ENCODE measurements at regions not wholly inside any gene's neighbourhood (a gene's known extent, or its start where the extent isn't known, plus 50 kb on each side); places are given as distances from the start of the nearest gene placed in this dataset.
"Not testable (repeated sequence)": the region's sequence is repeated elsewhere in the genome, so short reads cannot be mapped to it uniquely, and the experiment has no call there.

DNA sequence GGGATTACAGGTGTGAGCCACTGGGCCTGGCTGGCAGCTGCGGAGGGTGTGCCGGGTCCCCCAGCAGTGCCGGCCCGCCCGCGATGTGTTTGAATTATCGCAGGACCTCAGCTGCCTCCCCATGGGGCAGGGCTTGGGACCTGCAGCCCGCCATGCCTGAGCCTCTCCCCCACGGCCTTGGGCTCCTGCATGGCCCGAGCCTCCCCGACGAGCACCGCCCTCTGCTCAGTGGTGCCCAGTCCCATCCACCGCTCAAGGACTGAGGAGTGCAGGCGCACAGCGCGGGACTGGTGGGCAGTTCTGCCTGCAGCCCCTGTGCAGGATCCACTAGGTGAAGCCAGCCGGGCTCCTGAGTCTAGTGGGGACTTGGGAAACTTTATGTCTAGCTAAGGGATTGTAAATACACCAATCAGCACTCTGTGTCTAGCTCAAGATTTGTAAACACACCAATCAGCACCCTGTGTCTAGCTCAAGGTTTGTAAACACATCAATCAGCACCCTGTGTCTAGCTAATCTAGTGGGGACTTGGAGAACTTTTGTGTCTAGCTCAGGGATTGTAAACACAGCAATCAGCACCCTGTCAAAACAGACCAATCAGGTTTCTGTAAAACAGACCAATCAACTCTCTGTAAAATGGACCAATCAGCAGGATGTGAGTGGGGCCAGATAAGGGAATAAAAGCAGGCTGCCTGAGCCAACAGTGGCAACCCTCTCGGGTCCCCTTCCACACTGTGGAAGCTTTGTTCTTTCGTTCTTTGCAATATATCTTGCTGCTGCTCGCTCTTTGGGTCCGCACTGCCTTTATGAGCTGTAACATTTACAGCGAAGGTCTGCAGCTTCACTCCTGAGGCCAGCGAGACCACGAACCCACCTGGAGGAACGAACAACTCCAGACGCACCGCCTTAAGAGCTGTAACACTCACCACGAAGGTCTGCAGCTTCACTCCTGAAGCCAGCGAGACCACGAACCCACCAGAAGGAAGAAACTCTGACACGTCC, 287.8 kb downstream of the ALG10 start:
- DNase-seq: not testable (repeated sequence)

DNA sequence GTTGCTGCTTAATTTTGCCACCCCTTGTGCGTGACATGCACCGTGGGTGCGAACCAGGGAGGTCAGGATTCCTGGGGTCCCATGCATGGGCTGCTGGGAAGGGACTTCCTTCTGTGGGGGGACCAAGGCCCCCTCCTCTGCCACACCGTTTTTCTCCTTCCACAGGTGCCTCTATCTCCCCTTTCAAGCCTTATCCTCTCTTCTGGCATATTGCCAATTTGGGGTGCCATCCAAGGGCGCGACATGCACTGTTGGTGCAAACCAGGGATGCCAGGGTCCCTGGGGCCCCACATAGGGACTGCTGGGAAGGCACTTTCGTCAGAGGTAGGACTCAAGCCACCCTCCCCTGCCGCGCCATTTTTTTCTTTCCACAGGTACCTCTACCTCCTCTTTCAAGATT, 289.0 kb downstream of the ALG10 start:
- DNase-seq: no peak

DNA sequence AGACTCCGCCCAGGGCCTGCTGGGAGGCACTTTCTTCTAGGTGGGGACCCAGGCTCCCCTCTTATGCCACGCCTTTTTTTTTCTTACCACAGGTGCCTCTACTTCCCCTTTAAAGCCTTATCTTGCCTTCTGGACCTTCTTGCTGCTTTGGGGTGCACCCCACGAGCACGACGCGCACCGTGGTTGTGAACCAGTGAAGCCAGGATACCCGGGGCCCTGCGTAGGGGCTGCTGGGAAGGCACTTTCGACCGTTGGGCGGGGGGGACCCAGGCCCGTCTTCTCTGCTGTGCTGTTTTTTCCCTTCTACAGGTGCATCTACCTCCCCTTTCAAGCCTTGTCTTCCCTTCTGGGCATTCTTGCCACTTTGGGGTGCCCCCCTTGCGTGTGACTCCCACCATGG, 305.4 kb downstream of the ALG10 start:
- DNase-seq: no peak

DNA sequence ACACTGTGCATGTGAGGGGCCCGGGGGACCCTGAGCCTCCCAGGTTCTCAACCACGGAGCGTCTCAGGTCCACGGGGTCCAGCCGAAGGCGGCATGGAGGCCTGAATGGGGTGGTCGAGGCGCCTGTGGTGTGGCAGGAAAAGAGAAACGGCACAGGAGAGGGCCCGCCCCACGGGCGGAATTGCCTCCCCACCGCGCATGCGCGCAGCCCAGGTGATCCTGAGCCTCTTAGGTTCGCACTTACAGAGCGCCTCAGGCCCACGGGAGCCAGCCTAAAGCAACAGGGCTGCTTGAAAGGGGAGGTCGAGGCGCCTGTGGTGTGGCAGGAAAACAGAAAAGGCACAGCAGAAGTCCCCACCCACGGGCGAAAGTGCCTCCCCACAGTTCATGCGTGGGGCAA, 311.0 kb downstream of the ALG10 start:
- DNase-seq: no peak

DNA sequence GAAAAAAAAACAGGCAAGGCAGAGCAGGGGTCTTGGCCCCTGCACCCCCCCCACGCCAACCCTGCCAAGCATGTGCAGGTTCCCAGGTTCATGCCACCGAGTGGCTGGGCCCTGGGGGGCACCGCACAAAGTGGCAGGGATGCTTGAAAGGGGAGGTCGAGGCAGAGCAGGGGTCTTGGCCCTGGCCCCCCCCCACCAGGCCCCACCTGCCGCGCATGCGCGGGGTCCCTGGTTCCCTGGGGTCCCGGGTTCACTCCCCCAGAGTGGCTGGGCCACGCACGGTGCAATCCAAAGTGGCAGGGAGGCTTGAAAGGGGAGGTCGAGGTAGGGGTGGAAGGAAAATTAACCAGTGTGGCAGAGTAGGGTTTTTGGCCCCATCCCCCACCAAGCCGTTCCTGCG, 312.2 kb downstream of the ALG10 start:
- DNase-seq: no peak

DNA sequence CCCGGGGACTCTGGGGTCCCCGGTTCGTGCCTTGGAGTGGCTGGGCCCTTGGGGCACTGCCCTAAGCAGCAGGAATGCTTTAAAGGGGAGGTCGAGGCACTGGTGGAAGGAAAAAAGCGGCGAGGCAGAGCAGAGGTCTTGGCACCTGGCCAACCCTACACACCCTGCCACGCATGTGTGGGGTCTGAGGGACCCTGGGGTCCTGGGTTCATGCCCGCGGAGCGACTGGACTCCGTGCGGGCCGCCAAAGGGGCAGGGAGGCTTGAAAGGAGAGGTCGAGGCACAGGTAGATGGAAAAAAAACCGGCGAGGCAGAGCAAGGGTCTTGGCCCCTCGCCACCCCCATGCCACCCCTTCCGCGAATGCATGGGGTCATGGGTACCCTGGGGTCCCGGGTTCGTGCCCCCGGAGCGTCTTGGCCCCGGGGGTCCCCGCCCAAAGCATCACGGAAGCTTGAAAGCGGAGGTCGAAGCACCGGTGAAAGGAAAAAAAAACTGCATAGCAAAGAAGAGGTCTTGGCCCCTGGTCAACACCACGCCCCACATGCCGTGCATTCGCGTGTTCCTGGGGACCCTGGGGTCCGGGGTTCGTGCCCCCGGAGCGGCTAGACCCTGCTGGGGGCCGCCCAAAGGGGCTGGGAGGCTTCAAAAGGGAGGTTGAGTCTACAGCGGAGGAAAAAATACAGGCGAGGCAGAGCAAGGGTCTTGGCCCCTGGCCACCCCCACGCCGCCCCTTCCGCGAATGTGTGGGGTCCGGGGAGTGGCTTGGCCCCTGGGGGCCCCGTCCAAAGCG, 312.9 kb downstream of the ALG10 start:
- no peak for DNase-seq

DNA sequence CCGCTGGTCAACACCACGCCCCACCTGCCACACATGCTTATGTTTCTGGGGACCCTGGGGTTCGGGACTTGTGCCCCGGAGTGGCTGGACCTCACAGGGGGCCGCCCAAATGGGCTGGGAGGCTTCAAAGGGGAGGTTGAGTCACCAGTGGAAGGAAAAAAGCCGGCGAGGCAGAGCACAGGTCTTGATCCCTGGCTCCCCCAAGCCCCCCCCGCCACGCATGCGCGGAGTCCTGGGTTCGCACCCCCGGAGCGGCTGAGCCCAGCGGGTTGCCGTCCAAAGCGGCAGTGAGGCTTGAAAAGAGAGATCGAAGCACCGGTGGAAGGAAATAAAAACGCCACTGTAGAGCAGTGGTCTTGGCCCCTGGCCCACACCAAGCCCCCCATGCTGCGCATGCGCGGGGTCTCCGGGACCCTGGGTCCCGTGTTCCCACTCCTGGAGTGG, 313.5 kb downstream of the ALG10 start:
- no peak for DNase-seq

GRCh38 chr12:34336619-34337465, 314.5 kb downstream of the ALG10 start:
- DNase-seq: no peak

GRCh38 chr12:34338751-34339150, 316.5 kb downstream of the ALG10 start:
- DNase-seq: no peak

DNA sequence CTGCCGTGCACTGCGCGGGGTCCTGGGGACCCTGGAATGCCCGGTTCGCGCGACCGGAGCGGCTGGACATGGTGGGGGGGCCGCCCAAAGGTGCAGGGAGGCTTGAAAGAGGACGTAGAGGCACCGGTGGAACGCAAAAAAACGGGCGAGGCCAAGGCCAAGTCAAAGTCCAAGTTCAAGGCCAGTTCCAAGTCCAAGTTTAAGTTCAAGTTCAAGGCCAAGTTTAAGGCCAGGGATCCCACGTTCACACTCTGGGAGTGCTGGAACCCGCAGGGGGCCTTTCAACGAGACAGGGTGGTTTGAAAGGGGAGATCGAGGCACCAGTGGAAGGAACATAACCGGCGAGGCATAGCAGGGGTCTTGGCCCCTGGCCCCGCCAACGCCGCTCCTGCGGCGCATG, 317.6 kb downstream of the ALG10 start:
- DNase-seq: no peak

DNA sequence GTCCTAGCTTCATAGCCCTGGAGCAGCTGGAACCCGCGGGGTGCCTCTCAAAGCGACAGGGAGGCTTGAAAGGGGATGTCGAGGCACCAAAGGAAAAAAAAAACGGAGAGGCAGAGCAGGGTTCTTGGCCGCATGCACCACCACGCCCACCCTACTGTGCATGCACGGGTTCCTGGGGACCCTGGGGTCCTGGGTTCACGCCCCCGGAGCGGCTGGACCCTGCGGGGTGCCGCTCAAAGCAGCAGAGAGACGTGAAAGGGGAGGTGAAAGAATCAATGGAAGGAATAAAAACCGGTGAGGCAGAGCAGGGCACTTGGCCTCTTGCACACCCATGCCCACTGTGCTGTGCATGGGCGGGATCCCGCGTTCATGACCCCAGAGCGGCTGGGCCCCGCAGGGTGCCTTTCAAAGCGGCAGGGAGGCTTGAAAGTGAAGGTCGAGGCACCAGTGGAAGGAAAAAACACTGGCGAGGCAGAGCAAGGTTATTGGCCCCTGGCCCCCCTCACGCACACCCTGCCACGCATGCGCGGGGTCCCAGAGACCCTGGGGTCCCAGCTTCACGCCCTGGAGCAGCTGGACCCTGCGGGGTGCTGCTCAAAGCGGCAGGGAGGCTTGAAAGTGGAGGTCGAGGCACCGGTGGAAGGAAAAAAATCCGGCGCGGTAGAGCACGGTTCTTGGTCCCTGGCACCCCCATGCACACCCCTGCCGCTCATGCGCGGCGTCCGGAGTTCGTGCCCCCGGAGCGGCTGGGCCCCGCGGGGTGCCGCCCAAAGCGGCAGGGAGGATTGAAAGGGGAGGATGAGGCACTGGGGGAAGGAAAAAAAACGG, 318.5 kb downstream of the ALG10 start:
- DNase-seq: no peak

DNA sequence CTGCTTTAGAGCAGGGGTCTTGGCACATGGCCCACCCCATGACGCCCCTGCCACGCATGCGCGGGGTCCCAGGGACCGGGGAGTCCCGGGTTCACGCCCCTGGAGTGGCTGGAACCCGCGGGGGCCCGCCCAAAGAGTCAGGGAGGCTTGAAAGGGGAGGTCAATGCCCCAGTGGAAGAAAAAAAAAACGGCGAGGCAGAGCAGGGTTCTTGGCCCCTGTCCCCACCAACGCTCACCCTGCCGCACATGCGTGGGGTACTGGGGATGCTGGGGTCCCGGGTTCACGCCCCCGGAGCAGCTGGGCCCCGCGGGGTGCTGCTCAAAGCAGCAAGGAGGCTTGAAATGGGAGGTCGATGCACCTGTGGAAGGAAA, 319.1 kb downstream of the ALG10 start:
- no peak for DNase-seq

DNA sequence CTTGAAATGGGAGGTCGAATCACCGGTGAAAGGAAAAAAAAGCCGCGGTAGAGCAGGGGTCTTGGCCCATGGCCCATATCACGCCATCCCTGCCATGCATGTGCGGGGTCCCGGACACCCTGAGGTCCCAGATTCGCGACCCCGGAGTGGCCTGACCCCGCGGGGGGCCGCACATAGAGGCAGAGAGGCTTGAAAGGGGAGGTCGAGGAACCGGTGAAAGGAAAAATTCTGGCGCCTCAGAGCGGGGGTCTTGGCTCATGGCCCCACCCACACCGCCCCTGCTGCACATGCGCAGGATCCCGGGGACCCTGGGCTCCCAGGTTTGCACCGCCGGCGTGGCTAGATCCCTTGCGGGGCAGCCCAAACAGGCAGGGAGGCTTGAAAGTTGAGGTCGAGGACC, 319.8 kb downstream of the ALG10 start:
- DNase-seq: no peak

- no peak for DNase-seq
Observed at GRCh38 chr12:34343345-34343744, 321.0 kb downstream of the ALG10 start.

DNA sequence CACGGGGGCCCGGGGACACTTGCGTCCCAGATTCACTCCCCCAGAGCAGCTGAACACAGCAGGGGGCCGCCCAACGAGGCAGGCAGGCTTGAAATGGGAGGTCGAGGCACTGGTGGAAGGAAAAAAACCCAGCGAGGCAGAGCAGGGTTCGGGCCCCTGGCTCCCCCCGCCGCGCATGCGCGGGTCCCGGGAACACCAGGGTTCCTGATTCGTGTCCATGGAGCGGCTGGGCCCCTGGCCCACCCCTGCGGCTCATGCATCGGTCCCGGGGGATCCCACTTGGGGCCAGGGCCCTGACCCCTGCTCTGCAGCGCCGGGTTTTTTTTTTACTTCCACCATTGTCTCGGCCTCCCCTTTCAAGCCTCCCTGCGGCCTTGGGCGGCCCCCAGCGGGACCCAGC, 321.5 kb downstream of the ALG10 start:
- no peak for DNase-seq

- DNase-seq: no peak
Observed at GRCh38 chr12:34344851-34345522, 322.7 kb downstream of the ALG10 start.

DNA sequence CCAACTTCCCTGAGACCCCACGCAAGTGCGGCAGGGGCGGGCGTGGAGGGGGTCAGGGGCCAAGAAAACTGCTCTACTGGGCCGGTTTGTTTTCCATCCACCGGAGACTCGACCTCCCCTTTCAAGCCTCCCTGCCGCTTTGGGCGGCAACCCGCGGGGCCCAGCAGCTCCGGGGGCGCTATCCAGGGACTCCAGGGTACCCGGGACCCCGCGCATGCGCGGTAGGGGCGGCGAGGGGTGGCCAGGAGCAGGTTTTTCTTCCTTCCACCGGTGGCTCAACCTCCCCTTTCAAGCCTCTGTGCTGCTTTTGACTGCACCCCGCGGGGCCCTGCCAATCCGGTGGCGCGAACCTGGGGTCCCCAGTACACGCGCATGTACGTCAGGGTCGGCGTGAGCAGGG, 323.5 kb downstream of the ALG10 start:
- no peak for DNase-seq

GRCh38 chr12:34346372-34347034, 324.2 kb downstream of the ALG10 start:
- no peak for DNase-seq

- DNase-seq: no peak
Observed at GRCh38 chr12:34347367-34347766, 325.1 kb downstream of the ALG10 start.

DNA sequence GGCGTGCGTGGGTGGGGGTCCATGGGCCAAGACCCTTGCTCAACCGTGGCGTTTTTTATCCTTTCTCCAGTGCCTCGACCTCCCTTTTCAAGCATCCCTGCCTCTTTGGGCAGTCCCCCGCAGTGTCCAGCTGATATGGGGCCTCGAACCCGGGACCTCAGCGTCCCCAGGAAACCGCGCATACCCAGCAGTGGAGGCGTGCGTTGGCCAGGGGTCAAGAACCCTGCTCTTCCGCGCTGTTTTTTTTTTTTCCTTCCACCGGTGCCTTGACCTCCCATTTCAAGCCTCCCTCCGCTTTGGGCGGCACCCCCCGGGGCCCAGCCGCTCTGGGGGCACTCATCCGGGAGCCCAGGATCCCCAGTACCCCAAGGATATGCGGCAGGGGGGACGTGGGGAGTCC, 325.8 kb downstream of the ALG10 start:
- DNase-seq: no peak

All from Kasumi-1 (cell line).